ENCODE measurements at regions not wholly inside any gene's neighbourhood (a gene's known extent, or its start where the extent isn't known, plus 50 kb on each side); places are given as distances from the start of the nearest gene placed in this dataset.

DNA sequence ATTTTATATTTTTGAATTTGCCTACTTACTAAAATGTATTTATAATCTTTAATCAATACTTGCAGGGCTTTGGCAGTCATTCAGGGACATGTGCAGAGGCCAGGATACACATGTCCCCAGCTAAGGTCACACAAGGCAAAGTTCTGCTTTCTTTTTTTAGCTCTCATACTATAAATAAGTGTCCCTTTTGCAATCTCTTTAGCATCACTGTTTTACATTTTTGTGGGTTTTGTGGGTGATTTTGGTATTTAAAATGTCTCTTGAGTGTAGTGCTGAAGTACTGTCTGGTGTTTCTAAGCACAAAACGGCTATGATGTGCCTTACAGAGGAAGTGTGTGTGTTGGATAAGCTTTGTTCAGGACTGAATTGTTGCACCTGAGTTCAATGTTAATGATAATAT is 309.0 kb upstream of the GULP1 start:
- no peak for TF ChIP-seq CTCF (conservative IDR thresholded peaks at IDR 0.05)
- TF ChIP-seq ZFX (IDR thresholded peaks at IDR 0.05) = no peak
